Thyroid gland (tissue), 4 donors: ENCODE measurements at regions not wholly inside any gene's neighbourhood (a gene's known extent, or its start where the extent isn't known, plus 50 kb on each side); places are given as distances from the start of the nearest gene placed in this dataset.

Source experiments
- DNase-seq, 2 donors: peaks; one replicate each; pipeline ENCODE4 v3.0.0-alpha.2; 2019
- H3K27ac ChIP-seq, 3 donors: fragments of 200-600 bp; sonication (generic); 1 replicate in 2 of 3; 2 replicates in 1 of 3; pipeline ENCODE4 v1.5.1; 2016 to 2019; ENCODE audit warnings: mild to moderate bottlenecking in 1 of 3, moderate library complexity in 1 of 3
- H3K27me3 ChIP-seq: fragments of 200-600 bp; sonication (generic); one replicate; pipeline ENCODE4 v1.5.1; 2019
- H3K36me3 ChIP-seq, 2 donors: fragments of 200-600 bp; sonication (generic); one replicate each; pipeline ENCODE4 v1.5.1; 2016 to 2019
- H3K4me1 ChIP-seq, 2 donors: fragments of 200-600 bp; sonication (generic); one replicate each; pipeline ENCODE4 v1.5.1; 2017 to 2019
- H3K4me3 ChIP-seq, 3 donors: fragments of 200-600 bp; sonication (generic); replicated peaks in 1 of 3; 1 replicate in 2 of 3; 2 replicates in 1 of 3; pipeline ENCODE4 v1.5.1; 2016; ENCODE audit warnings: mild to moderate bottlenecking in 1 of 3
- H3K9me3 ChIP-seq: fragments of 200-600 bp; sonication (generic); one replicate; pipeline ENCODE4 v1.5.1; 2017
- CTCF ChIP-seq, 6 experiments: fragments of 200-600 bp in 3 of 6; fragments of 450-650 bp in 3 of 6; sonication (generic) in 3 of 6; IDR thresholded peaks; one replicate each; pipeline ENCODE4 v1.5.1; 2016 to 2019; ENCODE audit warnings: antibody characterized with exemption in 6 of 6, mild to moderate bottlenecking in 2 of 6, inconsistent platforms in 1 of 6, moderate library complexity in 1 of 6
- POLR2A ChIP-seq, 2 donors: fragments of 450-650 bp; IDR thresholded peaks; one replicate each; pipeline ENCODE4 v1.6.1; 2017; ENCODE audit warnings: antibody characterized with exemption in 2 of 2, mild to moderate bottlenecking in 2 of 2, moderate library complexity in 1 of 2
- WGBS, 2 donors: methylation state at CpG; one replicate each; pipeline ENCODE4 v1.1.5; 2017; 5-methylcytosine and 5-hydroxymethylcytosine counted together
- intact Hi-C: fragments of 100-400 bp; cut with DNase I; formaldehyde crosslinking; loops from one replicate; pipeline ENCODE4 v1.15.1; 2023

DNA sequence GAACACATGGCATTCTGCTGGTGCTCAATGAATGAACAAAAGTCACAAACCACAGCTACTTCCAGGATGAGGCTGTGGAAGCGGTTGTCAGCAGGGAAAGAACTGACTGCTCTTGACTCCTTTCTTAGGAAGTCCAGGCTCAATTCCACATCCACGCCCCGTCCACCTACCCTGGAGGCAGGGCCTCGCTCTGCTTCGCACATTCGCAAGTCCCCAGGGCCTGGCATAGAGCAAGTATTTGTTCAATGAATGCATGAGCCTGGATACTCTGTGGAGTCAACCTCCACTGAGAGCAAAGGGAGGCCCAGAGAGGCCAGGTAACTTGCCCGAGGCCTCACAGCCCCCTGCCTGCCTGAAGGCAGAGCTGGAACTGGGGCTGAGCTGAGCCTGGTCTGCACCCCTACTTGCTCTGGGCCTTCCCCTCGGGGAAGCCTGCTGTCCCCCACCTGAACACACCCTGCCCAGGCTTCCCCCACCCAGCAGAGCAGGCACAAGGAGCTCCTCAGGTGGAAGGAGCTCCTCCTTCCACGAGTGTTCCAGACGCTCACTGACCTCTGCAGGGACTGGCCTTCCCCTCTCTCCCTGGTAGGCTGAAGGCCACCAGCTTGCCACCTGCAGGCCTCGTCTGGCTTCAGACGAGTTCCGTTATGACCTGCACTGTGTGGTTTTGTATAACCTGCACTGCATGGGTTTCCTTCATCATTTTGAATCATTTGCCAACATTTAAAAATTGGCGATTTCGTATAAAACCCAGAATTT, 119.3 kb upstream of the PTPN1 start:
- Histone ChIP-seq H3K4me3 (no peak overlapping the region), H3K27ac (no peak overlapping the region), H3K36me3 (no peaks in the 10 kb centered on the region), H3K4me1 (peaks cover 14 to 27% of the 10 kb centered on the region in 2 donors), H3K9me3 (no peaks in the 10 kb centered on the region), H3K27me3 (no peaks in the 10 kb centered on the region)
- TF ChIP-seq CTCF (IDR thresholded peaks at IDR 0.05) (no peak), POLR2A (IDR thresholded peaks at IDR 0.05) (no peak)
- intact Hi-C loops, result no loop called here
- no peak for DNase-seq
- 91 to 95% methylated on average over 15 of the region's 15 CpGs for WGBS, 2 donors

DNA sequence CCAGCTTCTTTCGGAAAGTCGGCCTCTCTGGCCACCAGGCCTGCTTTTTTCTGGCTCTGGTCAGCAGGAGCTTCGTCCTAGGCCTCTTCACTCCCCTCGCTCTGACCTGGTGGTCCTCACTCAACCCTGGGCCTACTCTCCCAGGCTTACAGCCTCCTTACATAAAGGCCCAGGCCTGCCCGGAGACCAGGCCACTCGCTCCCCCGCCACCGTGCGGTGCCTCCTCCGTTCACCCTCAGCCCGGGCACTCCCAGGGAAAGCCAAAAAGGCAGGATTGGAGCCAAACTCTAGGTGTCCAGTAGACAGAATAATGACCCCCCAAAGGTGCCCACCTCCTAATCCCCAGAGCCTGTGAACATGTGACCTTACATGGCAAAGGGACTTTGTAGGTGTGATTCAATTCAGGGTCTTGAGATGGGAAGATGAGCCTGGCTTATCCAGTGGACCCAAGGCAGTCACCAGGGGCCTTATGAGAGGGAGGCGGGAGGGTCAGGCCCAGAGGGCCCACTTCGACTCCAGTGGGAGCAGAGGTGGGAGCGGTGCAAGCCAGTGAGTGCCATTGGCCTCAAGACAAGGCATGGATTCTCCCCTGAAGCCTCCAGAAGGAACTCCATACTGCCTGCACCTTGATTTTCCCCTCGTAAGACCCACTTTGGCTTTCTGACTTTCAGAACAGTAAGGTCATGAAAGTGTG, 118.6 kb upstream of the PTPN1 start:
- no peaks in the 10 kb centered on the region for H3K36me3 ChIP-seq
- intact Hi-C loops, result no loop called here
- no peak for TF ChIP-seq POLR2A (IDR thresholded peaks at IDR 0.05)
- TF ChIP-seq CTCF (IDR thresholded peaks at IDR 0.05), result no peak
- H3K4me1 ChIP-seq, result peaks cover 14 to 28% of the 10 kb centered on the region in 2 donors
- DNase-seq, result no peak
- no peaks in the 10 kb centered on the region for H3K9me3 ChIP-seq
- H3K27ac ChIP-seq, result no peak overlapping the region
- no peak overlapping the region for H3K4me3 ChIP-seq
- H3K27me3 ChIP-seq, result no peaks in the 10 kb centered on the region
- WGBS, 2 donors, result 96 to 97% methylated on average over 15 of the region's 15 CpGs

GRCh38 chr20:50392138-50392866, 117.9 kb upstream of the PTPN1 start:
- peaks cover 14 to 28% of the 10 kb centered on the region in 2 donors for H3K4me1 ChIP-seq
- no peaks in the 10 kb centered on the region for H3K9me3 ChIP-seq
- no peaks in the 10 kb centered on the region for H3K36me3 ChIP-seq
- no peak overlapping the region for H3K4me3 ChIP-seq
- DNase-seq, result no peak
- no peaks in the 10 kb centered on the region for H3K27me3 ChIP-seq
- intact Hi-C loops, result no loop called here
- TF ChIP-seq CTCF (IDR thresholded peaks at IDR 0.05) (no peak), POLR2A (IDR thresholded peaks at IDR 0.05) (no peak)
- H3K27ac ChIP-seq, result no peak overlapping the region
- 94% methylated on average over 9 of the region's 9 CpGs for WGBS, 2 donors

DNA sequence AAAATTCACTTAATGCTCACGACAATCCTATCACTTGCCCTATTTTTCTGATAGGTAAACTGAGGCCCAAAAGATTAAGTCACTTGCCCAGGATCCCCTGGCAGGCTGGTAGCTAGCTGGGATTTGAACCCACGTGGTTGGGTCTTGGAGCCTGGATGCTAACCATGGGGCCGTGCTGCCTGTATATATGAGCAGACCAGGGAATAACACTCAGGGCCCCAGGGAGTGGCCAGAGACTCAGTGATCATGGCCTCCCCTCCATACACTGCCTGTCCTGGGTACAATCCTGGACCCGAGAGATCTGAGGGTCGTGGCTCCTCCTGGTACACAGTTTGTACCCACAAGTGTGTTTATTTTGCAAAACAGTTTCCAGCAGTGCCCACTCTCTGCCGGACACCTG, 116.9 kb upstream of the PTPN1 start:
- no peak overlapping the region for H3K27ac ChIP-seq
- DNase-seq, result no peak
- TF ChIP-seq CTCF (IDR thresholded peaks at IDR 0.05), result no peak
- TF ChIP-seq POLR2A (IDR thresholded peaks at IDR 0.05), result no peak
- no peak overlapping the region for H3K4me3 ChIP-seq
- no peaks in the 10 kb centered on the region for H3K36me3 ChIP-seq
- H3K27me3 ChIP-seq, result no peaks in the 10 kb centered on the region
- H3K4me1 ChIP-seq, result peaks cover 14 to 25% of the 10 kb centered on the region in 2 donors
- H3K9me3 ChIP-seq, result no peaks in the 10 kb centered on the region
- WGBS, 2 donors, result 76 to 99% methylated on average over 4 to 6 of the region's 6 CpGs
- intact Hi-C loops, result no loop called here
